Upper lobe of left lung (tissue), 6 donors: ENCODE measurements at regions not wholly inside any gene's neighbourhood (a gene's known extent, or its start where the extent isn't known, plus 50 kb on each side); places are given as distances from the start of the nearest gene placed in this dataset.
"Not testable (repeated sequence)": the region's sequence is repeated elsewhere in the genome, so short reads cannot be mapped to it uniquely, and the experiment has no call there.

ENCODE experiments used
- ATAC-seq, 2 donors: fragments of 200-7000 bp; cut with Tn5 transposase; one replicate each; pipeline ENCODE4 v1.9.1; 2022; ENCODE audit warnings: mild to moderate bottlenecking in 2 of 2, moderate library complexity in 2 of 2; ENCODE audit not compliant: low FRiP score in 2 of 2
- DNase-seq, 2 donors: peaks; one replicate each; pipeline ENCODE4 v3.0.0-alpha.2; 2019 to 2020
- H3K27ac ChIP-seq, 4 donors: fragments of 200-600 bp; sonication (generic); one replicate each; pipeline ENCODE4 v1.5.1; 2016 to 2019
- H3K27me3 ChIP-seq, 4 donors: fragments of 200-600 bp; sonication (generic); one replicate each; pipeline ENCODE4 v1.5.1; 2017 to 2019
- H3K36me3 ChIP-seq, 4 donors: fragments of 200-600 bp; sonication (generic); one replicate each; pipeline ENCODE4 v1.5.1; 2016 to 2019
- H3K4me1 ChIP-seq, 4 donors: fragments of 200-600 bp; sonication (generic); one replicate each; pipeline ENCODE4 v1.5.1; 2018 to 2019
- H3K4me3 ChIP-seq, 4 donors: fragments of 200-600 bp; sonication (generic); one replicate each; pipeline ENCODE4 v1.5.1; 2017 to 2019; ENCODE audit warnings: mild to moderate bottlenecking in 2 of 4, moderate library complexity in 1 of 4
- H3K9me3 ChIP-seq, 4 donors: fragments of 200-600 bp; sonication (generic); one replicate each; pipeline ENCODE4 v1.5.1; 2018 to 2019
- CTCF ChIP-seq, 6 experiments: fragments of 450-650 bp in 4 of 6; fragments of 200-600 bp in 2 of 6; sonication (generic) in 2 of 6; IDR thresholded peaks; one replicate each; pipeline ENCODE4 v1.5.1; 2016 to 2019; ENCODE audit warnings: antibody characterized with exemption in 6 of 6
- EP300 ChIP-seq, 4 donors: sonication (generic); formaldehyde crosslinking; IDR thresholded peaks; one replicate each; pipeline ENCODE4 v1.5.1; 2017; ENCODE audit warnings: antibody characterized with exemption in 4 of 4, control low read depth in 2 of 4
- POLR2A ChIP-seq, 4 donors: fragments of 450-650 bp; IDR thresholded peaks; one replicate each; pipeline ENCODE4 v1.5.1; 2016 to 2017; ENCODE audit warnings: antibody characterized with exemption in 4 of 4, mild to moderate bottlenecking in 2 of 4
- POLR2AphosphoS5 ChIP-seq, 2 donors: sonication (generic); formaldehyde crosslinking; IDR thresholded peaks; one replicate each; pipeline ENCODE4 v1.5.1; 2017; ENCODE audit warnings: antibody characterized with exemption in 2 of 2
- WGBS, 2 donors: methylation state at CpG; one replicate each; pipeline ENCODE4 v1.1.5; 2017 to 2018; 5-methylcytosine and 5-hydroxymethylcytosine counted together
- donor health status: DM: no; HTN: no; CAD: no; lungs with moderate emphysema.
- donor health status: DM: no; HTN: yes; CAD: no; lungs with severe emphysema.

DNA sequence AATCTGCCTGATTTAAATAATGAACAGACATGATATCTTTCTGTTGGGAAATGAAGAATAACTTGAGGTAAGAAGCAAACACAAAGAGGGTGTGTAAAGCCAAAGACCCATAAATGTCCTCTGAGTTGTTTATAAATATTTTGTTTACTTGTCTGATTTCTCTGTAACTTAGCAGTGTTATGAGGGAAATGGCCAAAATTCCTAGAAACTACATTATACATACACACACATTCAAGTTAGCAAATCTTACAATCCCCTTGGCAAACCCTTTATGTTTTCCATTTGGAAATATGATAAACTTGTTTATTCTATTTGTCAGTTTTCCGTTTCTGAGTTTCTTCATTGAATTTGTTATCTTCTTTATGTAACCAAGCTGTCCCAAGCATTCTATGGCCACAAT is 81.4 kb upstream of the TCF21 start:
- Histone ChIP-seq H3K9me3 (no peaks in the 10 kb centered on the region), H3K4me1 (no peaks in the 10 kb centered on the region), H3K36me3 (no peaks in the 10 kb centered on the region), H3K27me3 (no peaks in the 10 kb centered on the region), H3K27ac (no peak overlapping the region), H3K4me3 (no peak overlapping the region)
- DNase-seq, result no peak
- no peak for ATAC-seq
- no peak for TF ChIP-seq EP300 (IDR thresholded peaks at IDR 0.05)
- TF ChIP-seq CTCF (IDR thresholded peaks at IDR 0.05), result no peak
- no peak for TF ChIP-seq POLR2A (IDR thresholded peaks at IDR 0.05)
- TF ChIP-seq POLR2AphosphoS5 (IDR thresholded peaks at IDR 0.05), result no peak
- WGBS, 2 donors, result 53 to 68% methylated on average over 1 of the region's 1 CpG

GRCh38 chr6:133809406-133809805 is 79.5 kb upstream of the TCF21 start:
- no peak for DNase-seq
- TF ChIP-seq EP300 (IDR thresholded peaks at IDR 0.05) (no peak), CTCF (IDR thresholded peaks at IDR 0.05) (no peak), POLR2AphosphoS5 (IDR thresholded peaks at IDR 0.05) (no peak), POLR2A (IDR thresholded peaks at IDR 0.05) (no peak)
- Histone ChIP-seq H3K27me3 (no peaks in the 10 kb centered on the region), H3K9me3 (no peaks in the 10 kb centered on the region), H3K36me3 (no peaks in the 10 kb centered on the region), H3K4me3 (no peak overlapping the region), H3K4me1 (no peaks in the 10 kb centered on the region), H3K27ac (no peak overlapping the region)
- 85 to 95% methylated on average over 1 of the region's 1 CpG for WGBS, 2 donors
- ATAC-seq, result no peak

GRCh38 chr6:133811557-133811956 is 77.4 kb upstream of the TCF21 start:
- H3K4me1 ChIP-seq, result no peaks in the 10 kb centered on the region
- ATAC-seq (no peak), DNase-seq (no peak)
- H3K9me3 ChIP-seq, result no peaks in the 10 kb centered on the region
- WGBS, 2 donors, result 92 to 97% methylated on average over 3 of the region's 3 CpGs
- no peaks in the 10 kb centered on the region for H3K27me3 ChIP-seq
- H3K27ac ChIP-seq, result no peak overlapping the region
- H3K36me3 ChIP-seq, result no peaks in the 10 kb centered on the region
- H3K4me3 ChIP-seq, result no peak overlapping the region
- TF ChIP-seq EP300 (IDR thresholded peaks at IDR 0.05) (no peak), POLR2AphosphoS5 (IDR thresholded peaks at IDR 0.05) (no peak), POLR2A (IDR thresholded peaks at IDR 0.05) (no peak), CTCF (IDR thresholded peaks at IDR 0.05) (no peak)

DNA sequence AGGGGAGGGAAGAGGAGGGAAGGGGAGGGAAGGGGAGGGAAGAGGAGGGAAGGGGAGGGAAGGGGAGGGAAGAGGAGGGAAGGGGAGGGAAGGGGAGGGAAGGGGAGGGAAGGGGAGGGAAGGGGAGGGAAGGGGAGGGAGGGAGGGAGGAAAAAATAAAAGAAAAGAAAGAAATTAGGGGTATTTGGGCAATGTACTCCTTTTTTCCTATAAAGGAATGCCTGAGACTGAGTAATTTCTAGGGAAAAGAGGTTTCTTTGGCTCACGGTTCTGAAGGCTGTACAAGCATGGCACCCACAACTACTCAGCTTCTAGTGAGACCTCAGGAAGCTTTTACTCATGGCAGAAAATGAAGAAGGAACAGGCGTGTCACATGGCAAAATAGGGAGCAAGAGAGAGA is 76.5 kb upstream of the TCF21 start:
- not testable (repeated sequence) for H3K27ac ChIP-seq, H3K9me3 ChIP-seq, H3K36me3 ChIP-seq, DNase-seq, H3K27me3 ChIP-seq, H3K4me3 ChIP-seq, ATAC-seq, H3K4me1 ChIP-seq
- 85 to 91% methylated on average over 2 of the region's 2 CpGs for WGBS, 2 donors

- Histone ChIP-seq H3K27ac (no peak overlapping the region), H3K4me3 (no peak overlapping the region), H3K36me3 (no peaks in the 10 kb centered on the region), H3K4me1 (no peaks in the 10 kb centered on the region), H3K9me3 (no peaks in the 10 kb centered on the region), H3K27me3 (no peaks in the 10 kb centered on the region)
- WGBS, 2 donors, result 45 to 50% methylated on average over 1 of the region's 1 CpG
- no peak for TF ChIP-seq POLR2AphosphoS5 (IDR thresholded peaks at IDR 0.05)
- no peak for TF ChIP-seq CTCF (IDR thresholded peaks at IDR 0.05)
- no peak for TF ChIP-seq EP300 (IDR thresholded peaks at IDR 0.05)
- TF ChIP-seq POLR2A (IDR thresholded peaks at IDR 0.05), result no peak
- no peak for DNase-seq
- no peak for ATAC-seq
These were observed 74.7 kb upstream of the TCF21 start for GRCh38 chr6:133814238-133814637.
